ENCODE measurements at regions not wholly inside any gene's neighbourhood (a gene's known extent, or its start where the extent isn't known, plus 50 kb on each side); places are given as distances from the start of the nearest gene placed in this dataset.

DNA sequence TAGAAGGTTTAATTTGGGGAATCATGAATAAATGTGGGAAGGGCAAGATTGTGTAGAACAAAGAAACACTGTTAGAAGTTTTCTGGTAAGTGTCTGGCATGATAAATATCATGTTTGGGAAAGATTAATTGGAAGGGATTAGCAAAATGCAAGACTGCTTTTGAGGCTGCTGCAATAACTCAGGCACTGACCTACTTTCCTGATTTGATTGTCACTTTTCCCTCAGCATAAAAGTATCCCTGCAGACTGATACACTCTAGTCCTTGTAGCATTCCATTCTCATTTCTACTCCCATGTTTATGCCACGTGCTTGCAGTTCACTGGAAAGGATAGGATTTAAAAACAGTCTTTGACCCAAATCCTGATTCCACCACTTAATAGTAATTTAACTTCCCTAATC lies 303.3 kb upstream of the SEMA3A start:
- TF ChIP-seq, protein P1, sequence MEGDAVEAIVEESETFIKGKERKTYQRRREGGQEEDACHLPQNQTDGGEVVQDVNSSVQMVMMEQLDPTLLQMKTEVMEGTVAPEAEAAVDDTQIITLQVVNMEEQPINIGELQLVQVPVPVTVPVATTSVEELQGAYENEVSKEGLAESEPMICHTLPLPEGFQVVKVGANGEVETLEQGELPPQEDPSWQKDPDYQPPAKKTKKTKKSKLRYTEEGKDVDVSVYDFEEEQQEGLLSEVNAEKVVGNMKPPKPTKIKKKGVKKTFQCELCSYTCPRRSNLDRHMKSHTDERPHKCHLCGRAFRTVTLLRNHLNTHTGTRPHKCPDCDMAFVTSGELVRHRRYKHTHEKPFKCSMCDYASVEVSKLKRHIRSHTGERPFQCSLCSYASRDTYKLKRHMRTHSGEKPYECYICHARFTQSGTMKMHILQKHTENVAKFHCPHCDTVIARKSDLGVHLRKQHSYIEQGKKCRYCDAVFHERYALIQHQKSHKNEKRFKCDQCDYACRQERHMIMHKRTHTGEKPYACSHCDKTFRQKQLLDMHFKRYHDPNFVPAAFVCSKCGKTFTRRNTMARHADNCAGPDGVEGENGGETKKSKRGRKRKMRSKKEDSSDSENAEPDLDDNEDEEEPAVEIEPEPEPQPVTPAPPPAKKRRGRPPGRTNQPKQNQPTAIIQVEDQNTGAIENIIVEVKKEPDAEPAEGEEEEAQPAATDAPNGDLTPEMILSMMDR (IDR thresholded peaks at IDR 0.05) = no peak
- TF ChIP-seq EZH2 (IDR thresholded peaks at IDR 0.05) (no peak), EZH2phosphoT487 (IDR thresholded peaks at IDR 0.05) (no peak)

Measured in neural progenitor cell (in vitro differentiated cells).